ENCODE measurements at regions not wholly inside any gene's neighbourhood (a gene's known extent, or its start where the extent isn't known, plus 50 kb on each side); places are given as distances from the start of the nearest gene placed in this dataset.

DNA sequence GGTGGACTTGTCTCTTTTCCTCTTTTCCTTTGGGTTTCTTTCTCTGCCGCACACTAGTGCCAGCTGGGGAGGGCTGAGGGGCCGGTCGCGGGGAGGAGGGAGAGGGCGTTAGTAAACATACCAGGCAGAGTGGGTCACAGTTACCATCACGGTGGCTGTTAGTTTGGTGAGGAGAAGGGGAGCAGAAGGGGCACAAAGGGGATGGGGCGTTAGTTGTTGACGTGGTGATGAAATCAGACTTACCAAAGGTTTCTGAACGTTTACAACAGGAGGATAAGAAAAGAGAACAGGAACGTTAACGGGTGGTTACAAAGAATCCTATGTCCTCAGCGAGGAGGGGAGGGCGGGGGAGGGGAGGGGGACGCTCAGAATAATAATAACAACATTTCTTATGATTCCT, 77.9 kb downstream of the PTPRS start:
- TF ChIP-seq CTCF (IDR thresholded peaks at IDR 0.05; ENCODE audit: insufficient read depth, low read depth, low read length) (no peak), EZH2 (IDR thresholded peaks at IDR 0.05; ENCODE audit: insufficient read depth, low read length) (no peak)

Measured in astrocyte (in vitro differentiated cells and primary cell).